Uterus (tissue), 2 donors: ENCODE measurements at regions not wholly inside any gene's neighbourhood (a gene's known extent, or its start where the extent isn't known, plus 50 kb on each side); places are given as distances from the start of the nearest gene placed in this dataset.

Experiments
- POLR2A ChIP-seq, 2 donors: fragments of 450-650 bp; IDR thresholded peaks; one replicate each; pipeline ENCODE4 v1.6.1; 2016; ENCODE audit warnings: antibody characterized with exemption in 2 of 2, mild to moderate bottlenecking in 1 of 2, moderate library complexity in 1 of 2
- TF ChIP-seq, protein P1 (sequence below), 4 experiments: fragments of 200-600 bp in 2 of 4; fragments of 450-650 bp in 2 of 4; sonication (generic) in 2 of 4; IDR thresholded peaks; one replicate each; pipeline ENCODE4 v1.5.1; 2016 to 2019; ENCODE audit warnings: antibody characterized with exemption in 4 of 4, mild to moderate bottlenecking in 2 of 4, moderate library complexity in 1 of 4

DNA sequence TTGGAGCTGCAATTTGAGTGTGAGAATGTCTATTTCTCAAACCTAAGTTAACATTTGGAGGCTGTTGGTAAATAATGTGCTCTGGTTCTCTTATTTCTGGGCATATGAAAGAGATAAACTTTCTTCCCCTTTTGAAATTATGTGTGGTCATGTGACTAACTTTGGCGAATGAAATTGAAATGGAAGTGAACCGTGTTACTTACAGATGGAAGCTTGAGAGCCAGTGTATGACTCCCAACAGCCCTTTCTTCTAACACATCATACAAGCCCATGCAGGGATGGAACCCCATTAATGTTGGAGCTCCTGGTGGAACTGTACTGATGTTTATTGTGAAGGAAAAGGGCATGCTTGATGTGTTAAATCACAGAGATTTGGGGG, 725.8 kb downstream of the TSN start:
- TF ChIP-seq, protein P1, sequence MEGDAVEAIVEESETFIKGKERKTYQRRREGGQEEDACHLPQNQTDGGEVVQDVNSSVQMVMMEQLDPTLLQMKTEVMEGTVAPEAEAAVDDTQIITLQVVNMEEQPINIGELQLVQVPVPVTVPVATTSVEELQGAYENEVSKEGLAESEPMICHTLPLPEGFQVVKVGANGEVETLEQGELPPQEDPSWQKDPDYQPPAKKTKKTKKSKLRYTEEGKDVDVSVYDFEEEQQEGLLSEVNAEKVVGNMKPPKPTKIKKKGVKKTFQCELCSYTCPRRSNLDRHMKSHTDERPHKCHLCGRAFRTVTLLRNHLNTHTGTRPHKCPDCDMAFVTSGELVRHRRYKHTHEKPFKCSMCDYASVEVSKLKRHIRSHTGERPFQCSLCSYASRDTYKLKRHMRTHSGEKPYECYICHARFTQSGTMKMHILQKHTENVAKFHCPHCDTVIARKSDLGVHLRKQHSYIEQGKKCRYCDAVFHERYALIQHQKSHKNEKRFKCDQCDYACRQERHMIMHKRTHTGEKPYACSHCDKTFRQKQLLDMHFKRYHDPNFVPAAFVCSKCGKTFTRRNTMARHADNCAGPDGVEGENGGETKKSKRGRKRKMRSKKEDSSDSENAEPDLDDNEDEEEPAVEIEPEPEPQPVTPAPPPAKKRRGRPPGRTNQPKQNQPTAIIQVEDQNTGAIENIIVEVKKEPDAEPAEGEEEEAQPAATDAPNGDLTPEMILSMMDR (IDR thresholded peaks at IDR 0.05), result no peak
- no peak for TF ChIP-seq POLR2A (IDR thresholded peaks at IDR 0.05)
